Liver (tissue), 8 donors: ENCODE measurements at regions not wholly inside any gene's neighbourhood (a gene's known extent, or its start where the extent isn't known, plus 50 kb on each side); places are given as distances from the start of the nearest gene placed in this dataset.

Source experiments
- DNase-seq: peaks from one replicate; pipeline ENCODE4 v3.0.0-alpha.2; 2017; ENCODE audit warnings: low spot score
- H3K27ac ChIP-seq, 2 donors: one replicate each; pipeline ENCODE4 v1.7.0; 2013; ENCODE audit warnings: inconsistent platforms in 2 of 2, low read length in 2 of 2, control low read depth in 1 of 2, low read depth in 1 of 2, mild to moderate bottlenecking in 1 of 2
- H3K27me3 ChIP-seq, 4 donors: one replicate each; pipeline versions ENCODE4 v1.6.1 to v1.7.0; 2013; ENCODE audit warnings: low read length in 3 of 4, inconsistent platforms in 1 of 4, mild to moderate bottlenecking in 1 of 4, moderate library complexity in 1 of 4; ENCODE audit not compliant: control insufficient read depth in 4 of 4, insufficient read depth in 4 of 4
- H3K36me3 ChIP-seq, 4 donors: one replicate each; pipeline versions ENCODE4 v1.6.1 to v1.7.0; 2013; ENCODE audit warnings: low read length in 3 of 4, mild to moderate bottlenecking in 3 of 4, low read depth in 1 of 4, moderate library complexity in 1 of 4; ENCODE audit not compliant: control insufficient read depth in 4 of 4, insufficient read depth in 3 of 4
- H3K4me1 ChIP-seq, 4 donors: one replicate each; pipeline versions ENCODE4 v1.6.1 to v1.7.0; 2013; ENCODE audit warnings: low read length in 3 of 4, mild to moderate bottlenecking in 3 of 4, moderate library complexity in 1 of 4; ENCODE audit not compliant: control insufficient read depth in 4 of 4, insufficient read depth in 4 of 4
- H3K4me3 ChIP-seq, 3 donors: one replicate each; pipeline versions ENCODE4 v1.6.1 to v1.7.0; 2013; ENCODE audit warnings: low read length in 3 of 3, control low read depth in 1 of 3, low read depth in 1 of 3, mild to moderate bottlenecking in 1 of 3
- H3K9ac ChIP-seq, 2 donors: one replicate each; pipeline ENCODE4 v1.7.0; 2013; ENCODE audit warnings: low read length in 2 of 2, mild to moderate bottlenecking in 2 of 2, moderate library complexity in 2 of 2, control low read depth in 1 of 2, low read depth in 1 of 2
- H3K9me3 ChIP-seq, 4 donors: one replicate each; pipeline versions ENCODE4 v1.6.1 to v1.7.0; 2013; ENCODE audit warnings: low read length in 3 of 4; ENCODE audit not compliant: control insufficient read depth in 4 of 4
- EGR1 ChIP-seq, 2 donors: IDR thresholded peaks; 2 replicates each; pipeline ENCODE4 v1.6.1; 2016 to 2018; ENCODE audit warnings: antibody characterized with exemption in 2 of 2, low read depth in 2 of 2
- FOXA1 ChIP-seq: IDR thresholded peaks from 2 replicates; pipeline ENCODE4 v1.6.1; 2016; ENCODE audit warnings: antibody characterized with exemption
- FOXA2 ChIP-seq: IDR thresholded peaks from 2 replicates; pipeline ENCODE4 v1.6.1; 2016; ENCODE audit warnings: antibody characterized with exemption
- GABPA ChIP-seq, 2 donors: IDR thresholded peaks in 1 of 2; conservative IDR thresholded peaks in 1 of 2; 2 replicates each; pipeline ENCODE4 v1.6.1; 2016; ENCODE audit warnings: antibody characterized with exemption in 2 of 2, mild to moderate bottlenecking in 1 of 2, moderate library complexity in 1 of 2
- HNF4A ChIP-seq, 2 donors: conservative IDR thresholded peaks; 2 replicates each; pipeline ENCODE4 v1.6.1; 2016; ENCODE audit warnings: antibody characterized with exemption in 2 of 2, mild to moderate bottlenecking in 2 of 2
- HNF4G ChIP-seq: IDR thresholded peaks from 2 replicates; pipeline ENCODE4 v1.6.1; 2016; ENCODE audit warnings: antibody characterized with exemption
- JUND ChIP-seq, 2 donors: IDR thresholded peaks; 2 replicates each; pipeline ENCODE4 v1.6.1; 2016; ENCODE audit warnings: antibody characterized with exemption in 2 of 2
- NR2F2 ChIP-seq: IDR thresholded peaks from 2 replicates; pipeline ENCODE4 v1.6.1; 2016; ENCODE audit warnings: antibody characterized with exemption
- SP1 ChIP-seq: IDR thresholded peaks from 2 replicates; pipeline ENCODE4 v1.6.1; 2018; ENCODE audit warnings: antibody characterized with exemption, mild to moderate bottlenecking
- TAF1 ChIP-seq: conservative IDR thresholded peaks from 2 replicates; pipeline ENCODE4 v1.6.1; 2016; ENCODE audit warnings: antibody characterized with exemption, mild to moderate bottlenecking
- YY1 ChIP-seq: IDR thresholded peaks from 2 replicates; pipeline ENCODE4 v1.6.1; 2016; ENCODE audit warnings: antibody characterized with exemption, mild to moderate bottlenecking
- WGBS: extraction: QIAGEN DNeasy Blood & Tissue Kit; methylation state at CpG from one replicate; pipeline ENCODE4 v1.1.7; 2013; 5-methylcytosine and 5-hydroxymethylcytosine counted together
- TF ChIP-seq, protein P1 (sequence below): IDR thresholded peaks from 2 replicates; pipeline ENCODE4 v1.6.1; 2016; ENCODE audit warnings: antibody characterized with exemption
- TF ChIP-seq, protein P2 (sequence below): IDR thresholded peaks from 2 replicates; pipeline ENCODE4 v1.6.1; 2016; ENCODE audit warnings: antibody characterized with exemption, mild to moderate bottlenecking
- TF ChIP-seq, protein P3 (sequence below): IDR thresholded peaks from 2 replicates; pipeline ENCODE4 v1.6.1; 2016; ENCODE audit warnings: antibody characterized with exemption
- TF ChIP-seq, protein P4 (sequence below): IDR thresholded peaks from 2 replicates; pipeline ENCODE4 v1.6.1; 2016; ENCODE audit warnings: antibody characterized with exemption
- TF ChIP-seq, protein P5 (sequence below): fragments of 150-350 bp; IDR thresholded peaks from 2 replicates; pipeline ENCODE4 v1.5.1; 2017; ENCODE audit warnings: improper control_type of control experiment, low read depth, low read length; ENCODE audit not compliant: missing input control
- donor health status: healthy.
- donor health status: healthy.
- donor health status: healthy.
- donor health status: healthy.
- donor health status: healthy.

DNA sequence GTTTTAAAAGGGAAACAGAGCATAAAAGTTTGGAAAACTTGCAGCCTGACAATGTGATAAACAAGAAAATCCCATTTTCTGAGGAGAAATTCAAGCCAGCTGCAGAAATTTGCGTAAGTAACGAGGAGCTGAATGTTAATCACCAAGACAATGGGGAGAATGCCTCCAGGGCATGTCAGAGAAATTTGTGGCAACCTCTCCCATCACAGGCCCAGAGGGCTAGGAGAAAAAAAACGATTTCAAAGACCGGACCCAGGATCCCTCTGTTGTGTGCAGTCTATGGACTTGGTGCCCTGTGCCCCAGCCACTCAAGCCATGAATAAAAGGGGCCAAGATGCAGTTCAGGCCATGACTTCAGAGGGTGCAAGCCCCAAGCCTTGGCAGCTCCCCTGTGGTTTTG is 355.4 kb upstream of the NDST3 start:
- H3K4me3 ChIP-seq = no peak overlapping the region
- H3K27ac ChIP-seq = no peak overlapping the region
- H3K4me1 ChIP-seq = no peaks in the 10 kb centered on the region
- DNase-seq = no peak
- no peaks in the 10 kb centered on the region for H3K27me3 ChIP-seq
- no peak overlapping the region for H3K9ac ChIP-seq
- TF ChIP-seq JUND (IDR thresholded peaks at IDR 0.05) = no peak
- TF ChIP-seq YY1 = no peak
- TF ChIP-seq, protein P1, sequence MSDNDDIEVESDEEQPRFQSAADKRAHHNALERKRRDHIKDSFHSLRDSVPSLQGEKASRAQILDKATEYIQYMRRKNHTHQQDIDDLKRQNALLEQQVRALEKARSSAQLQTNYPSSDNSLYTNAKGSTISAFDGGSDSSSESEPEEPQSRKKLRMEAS = no peak
- TF ChIP-seq NR2F2 = no peak
- no peak for TF ChIP-seq GABPA (IDR thresholded peaks at IDR 0.05 in 1 of 2, conservative IDR thresholded peaks at IDR 0.05 in 1 of 2)
- no peak for TF ChIP-seq FOXA1
- TF ChIP-seq TAF1 = no peak
- TF ChIP-seq, protein P2, sequence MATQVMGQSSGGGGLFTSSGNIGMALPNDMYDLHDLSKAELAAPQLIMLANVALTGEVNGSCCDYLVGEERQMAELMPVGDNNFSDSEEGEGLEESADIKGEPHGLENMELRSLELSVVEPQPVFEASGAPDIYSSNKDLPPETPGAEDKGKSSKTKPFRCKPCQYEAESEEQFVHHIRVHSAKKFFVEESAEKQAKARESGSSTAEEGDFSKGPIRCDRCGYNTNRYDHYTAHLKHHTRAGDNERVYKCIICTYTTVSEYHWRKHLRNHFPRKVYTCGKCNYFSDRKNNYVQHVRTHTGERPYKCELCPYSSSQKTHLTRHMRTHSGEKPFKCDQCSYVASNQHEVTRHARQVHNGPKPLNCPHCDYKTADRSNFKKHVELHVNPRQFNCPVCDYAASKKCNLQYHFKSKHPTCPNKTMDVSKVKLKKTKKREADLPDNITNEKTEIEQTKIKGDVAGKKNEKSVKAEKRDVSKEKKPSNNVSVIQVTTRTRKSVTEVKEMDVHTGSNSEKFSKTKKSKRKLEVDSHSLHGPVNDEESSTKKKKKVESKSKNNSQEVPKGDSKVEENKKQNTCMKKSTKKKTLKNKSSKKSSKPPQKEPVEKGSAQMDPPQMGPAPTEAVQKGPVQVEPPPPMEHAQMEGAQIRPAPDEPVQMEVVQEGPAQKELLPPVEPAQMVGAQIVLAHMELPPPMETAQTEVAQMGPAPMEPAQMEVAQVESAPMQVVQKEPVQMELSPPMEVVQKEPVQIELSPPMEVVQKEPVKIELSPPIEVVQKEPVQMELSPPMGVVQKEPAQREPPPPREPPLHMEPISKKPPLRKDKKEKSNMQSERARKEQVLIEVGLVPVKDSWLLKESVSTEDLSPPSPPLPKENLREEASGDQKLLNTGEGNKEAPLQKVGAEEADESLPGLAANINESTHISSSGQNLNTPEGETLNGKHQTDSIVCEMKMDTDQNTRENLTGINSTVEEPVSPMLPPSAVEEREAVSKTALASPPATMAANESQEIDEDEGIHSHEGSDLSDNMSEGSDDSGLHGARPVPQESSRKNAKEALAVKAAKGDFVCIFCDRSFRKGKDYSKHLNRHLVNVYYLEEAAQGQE = no peak
- TF ChIP-seq, protein P3, sequence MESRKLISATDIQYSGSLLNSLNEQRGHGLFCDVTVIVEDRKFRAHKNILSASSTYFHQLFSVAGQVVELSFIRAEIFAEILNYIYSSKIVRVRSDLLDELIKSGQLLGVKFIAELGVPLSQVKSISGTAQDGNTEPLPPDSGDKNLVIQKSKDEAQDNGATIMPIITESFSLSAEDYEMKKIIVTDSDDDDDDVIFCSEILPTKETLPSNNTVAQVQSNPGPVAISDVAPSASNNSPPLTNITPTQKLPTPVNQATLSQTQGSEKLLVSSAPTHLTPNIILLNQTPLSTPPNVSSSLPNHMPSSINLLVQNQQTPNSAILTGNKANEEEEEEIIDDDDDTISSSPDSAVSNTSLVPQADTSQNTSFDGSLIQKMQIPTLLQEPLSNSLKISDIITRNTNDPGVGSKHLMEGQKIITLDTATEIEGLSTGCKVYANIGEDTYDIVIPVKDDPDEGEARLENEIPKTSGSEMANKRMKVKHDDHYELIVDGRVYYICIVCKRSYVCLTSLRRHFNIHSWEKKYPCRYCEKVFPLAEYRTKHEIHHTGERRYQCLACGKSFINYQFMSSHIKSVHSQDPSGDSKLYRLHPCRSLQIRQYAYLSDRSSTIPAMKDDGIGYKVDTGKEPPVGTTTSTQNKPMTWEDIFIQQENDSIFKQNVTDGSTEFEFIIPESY = no peak
- TF ChIP-seq SP1 = no peak
- TF ChIP-seq EGR1 (IDR thresholded peaks at IDR 0.05; ENCODE audit: low read depth in 2 of 2) = no peak
- no peak for TF ChIP-seq HNF4G
- 84% methylated on average over 4 of the region's 4 CpGs for WGBS
- H3K9me3 ChIP-seq = no peaks in the 10 kb centered on the region
- H3K36me3 ChIP-seq = no peaks in the 10 kb centered on the region

DNA sequence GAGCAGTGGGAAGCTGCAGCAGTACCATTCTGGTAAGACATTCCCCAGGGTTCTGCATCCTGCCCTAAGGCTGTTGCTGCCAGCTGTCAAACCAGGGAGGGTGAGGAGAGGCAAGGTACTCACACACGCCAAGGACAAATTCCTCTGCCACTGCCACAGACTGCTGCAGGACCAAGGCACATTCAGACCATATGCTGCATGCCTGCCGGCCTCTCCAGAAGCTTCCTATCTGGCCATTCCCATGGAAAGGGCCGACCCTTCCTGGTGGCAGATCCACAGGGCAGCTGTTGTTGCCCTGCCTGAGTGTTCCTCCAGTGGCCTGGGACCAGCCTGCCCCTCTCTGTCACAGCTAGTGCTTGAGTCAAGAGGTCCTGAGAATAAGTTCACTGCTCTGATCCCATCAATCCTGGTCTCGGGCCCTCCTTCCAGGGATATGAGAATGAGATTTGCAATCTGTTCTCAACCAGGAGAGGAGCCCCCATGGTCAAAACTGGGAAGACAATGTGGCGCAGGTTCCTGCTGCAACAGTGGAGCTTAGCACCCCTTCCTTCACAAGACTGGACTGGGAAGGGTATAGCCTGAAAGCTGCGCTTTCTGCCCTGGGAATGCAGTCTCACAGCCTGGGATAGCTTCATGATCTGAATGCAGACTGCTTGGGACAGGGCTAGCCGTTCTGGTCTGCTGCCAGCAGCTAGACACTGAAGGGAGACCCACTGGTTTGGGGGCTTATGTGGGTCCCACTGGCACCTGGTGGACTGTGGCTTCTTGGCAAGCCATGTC is 342.5 kb upstream of the NDST3 start:
- H3K27me3 ChIP-seq = no peaks in the 10 kb centered on the region
- no peak overlapping the region for H3K9ac ChIP-seq
- H3K9me3 ChIP-seq = no peaks in the 10 kb centered on the region
- H3K4me3 ChIP-seq = no peak overlapping the region
- no peak for TF ChIP-seq EGR1 (IDR thresholded peaks at IDR 0.05; ENCODE audit: low read depth in 2 of 2)
- TF ChIP-seq YY1 = no peak
- TF ChIP-seq GABPA (IDR thresholded peaks at IDR 0.05 in 1 of 2, conservative IDR thresholded peaks at IDR 0.05 in 1 of 2) = no peak
- TF ChIP-seq, protein P3 = no peak
- TF ChIP-seq, protein P4, sequence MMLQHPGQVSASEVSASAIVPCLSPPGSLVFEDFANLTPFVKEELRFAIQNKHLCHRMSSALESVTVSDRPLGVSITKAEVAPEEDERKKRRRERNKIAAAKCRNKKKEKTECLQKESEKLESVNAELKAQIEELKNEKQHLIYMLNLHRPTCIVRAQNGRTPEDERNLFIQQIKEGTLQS = no peak
- no peak for TF ChIP-seq HNF4G
- TF ChIP-seq, protein P5, sequence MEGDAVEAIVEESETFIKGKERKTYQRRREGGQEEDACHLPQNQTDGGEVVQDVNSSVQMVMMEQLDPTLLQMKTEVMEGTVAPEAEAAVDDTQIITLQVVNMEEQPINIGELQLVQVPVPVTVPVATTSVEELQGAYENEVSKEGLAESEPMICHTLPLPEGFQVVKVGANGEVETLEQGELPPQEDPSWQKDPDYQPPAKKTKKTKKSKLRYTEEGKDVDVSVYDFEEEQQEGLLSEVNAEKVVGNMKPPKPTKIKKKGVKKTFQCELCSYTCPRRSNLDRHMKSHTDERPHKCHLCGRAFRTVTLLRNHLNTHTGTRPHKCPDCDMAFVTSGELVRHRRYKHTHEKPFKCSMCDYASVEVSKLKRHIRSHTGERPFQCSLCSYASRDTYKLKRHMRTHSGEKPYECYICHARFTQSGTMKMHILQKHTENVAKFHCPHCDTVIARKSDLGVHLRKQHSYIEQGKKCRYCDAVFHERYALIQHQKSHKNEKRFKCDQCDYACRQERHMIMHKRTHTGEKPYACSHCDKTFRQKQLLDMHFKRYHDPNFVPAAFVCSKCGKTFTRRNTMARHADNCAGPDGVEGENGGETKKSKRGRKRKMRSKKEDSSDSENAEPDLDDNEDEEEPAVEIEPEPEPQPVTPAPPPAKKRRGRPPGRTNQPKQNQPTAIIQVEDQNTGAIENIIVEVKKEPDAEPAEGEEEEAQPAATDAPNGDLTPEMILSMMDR = no peak
- no peak for TF ChIP-seq SP1
- TF ChIP-seq, protein P1 = no peak
- no peak for TF ChIP-seq NR2F2
- no peak for TF ChIP-seq HNF4A (conservative IDR thresholded peaks at IDR 0.05)
- TF ChIP-seq TAF1 = no peak
- no peak for TF ChIP-seq JUND (IDR thresholded peaks at IDR 0.05)
- TF ChIP-seq, protein P2 = no peak
- TF ChIP-seq FOXA2 = no peak
- 89% methylated on average over 7 of the region's 7 CpGs for WGBS
- H3K27ac ChIP-seq = no peak overlapping the region
- no peaks in the 10 kb centered on the region for H3K36me3 ChIP-seq
- H3K4me1 ChIP-seq = no peaks in the 10 kb centered on the region
- no peak for DNase-seq
